Fibroblast of peridontal ligament (primary cell): ENCODE measurements at regions not wholly inside any gene's neighbourhood (a gene's known extent, or its start where the extent isn't known, plus 50 kb on each side); places are given as distances from the start of the nearest gene placed in this dataset.
"Not testable (repeated sequence)": the region's sequence is repeated elsewhere in the genome, so short reads cannot be mapped to it uniquely, and the experiment has no call there.

Source experiments
- DNase-seq: peaks from one replicate; pipeline ENCODE4 v3.0.0-alpha.2; 2010; ENCODE audit errors: extremely low read depth

GRCh38 chr16:26982422-26982821 is 84.3 kb upstream of the C16orf82 start:
- no peak for DNase-seq

DNA sequence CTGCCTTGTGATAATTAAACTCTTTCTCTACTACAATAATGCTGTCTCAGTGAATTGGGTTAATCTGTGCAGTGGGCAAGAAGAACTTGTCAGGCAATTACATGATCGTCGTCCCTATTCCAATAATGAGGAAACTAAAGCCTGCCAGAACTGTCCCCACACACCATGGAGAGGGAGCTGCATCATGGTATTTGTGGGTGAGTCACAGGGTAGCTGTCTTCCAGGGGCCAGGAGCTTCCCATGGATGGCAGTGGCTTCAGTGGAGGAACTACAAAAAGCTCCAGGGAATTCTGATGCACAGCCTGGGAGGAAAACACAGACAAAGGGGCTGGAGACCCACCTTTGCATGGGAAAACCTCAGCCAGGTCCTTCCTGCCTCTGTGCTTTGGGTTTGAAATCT is 83.3 kb upstream of the C16orf82 start:
- peak; percentile 30 for DNase-seq

DNA sequence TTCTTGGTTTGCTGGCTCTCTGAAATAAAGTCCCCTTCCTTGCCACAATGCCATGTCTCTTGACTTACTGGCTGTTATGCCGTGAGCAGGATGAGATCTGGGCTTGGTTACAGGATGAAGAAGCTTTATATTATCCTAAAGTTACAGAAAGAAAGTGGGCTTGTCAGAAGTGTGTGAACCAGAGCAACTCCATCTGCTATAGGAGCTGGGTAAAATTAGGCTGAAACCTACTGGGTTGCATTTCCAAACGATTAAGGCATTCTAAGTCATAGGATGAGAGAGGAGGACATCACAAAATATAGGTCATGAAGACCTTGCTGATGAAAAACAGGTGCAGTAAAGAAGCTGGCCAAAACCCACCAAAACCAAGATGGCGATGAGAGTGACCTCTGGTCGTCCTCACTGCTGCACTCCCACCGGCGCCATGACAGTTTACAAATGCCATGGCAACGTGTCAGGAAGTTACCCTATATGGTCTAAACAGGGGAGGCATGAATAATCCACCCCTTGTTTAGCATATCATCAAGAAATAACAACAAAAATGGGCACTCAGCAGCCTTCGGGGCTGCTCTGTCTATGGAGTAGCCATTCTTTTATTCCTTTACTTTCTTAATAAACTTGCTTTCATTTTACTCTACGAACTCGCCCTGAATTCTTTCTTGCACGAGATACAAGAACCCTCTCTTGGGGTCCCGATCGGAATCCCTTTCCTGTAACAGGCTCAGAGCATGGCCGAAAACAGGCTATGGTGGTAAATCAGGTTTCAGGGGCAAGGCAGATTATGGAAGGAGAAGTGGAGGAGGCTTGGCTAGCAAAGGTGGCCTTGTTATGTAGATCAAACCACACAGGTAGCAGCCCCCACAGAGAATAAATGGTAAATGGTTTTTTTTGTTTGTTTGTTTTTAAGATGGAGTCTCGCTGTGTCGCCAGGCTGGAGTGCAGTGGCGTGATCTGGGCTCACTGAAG is 81.3 kb upstream of the C16orf82 start:
- DNase-seq, result no peak

GRCh38 chr16:26987597-26988010 is 79.1 kb upstream of the C16orf82 start:
- peak; percentile 67 for DNase-seq

DNA sequence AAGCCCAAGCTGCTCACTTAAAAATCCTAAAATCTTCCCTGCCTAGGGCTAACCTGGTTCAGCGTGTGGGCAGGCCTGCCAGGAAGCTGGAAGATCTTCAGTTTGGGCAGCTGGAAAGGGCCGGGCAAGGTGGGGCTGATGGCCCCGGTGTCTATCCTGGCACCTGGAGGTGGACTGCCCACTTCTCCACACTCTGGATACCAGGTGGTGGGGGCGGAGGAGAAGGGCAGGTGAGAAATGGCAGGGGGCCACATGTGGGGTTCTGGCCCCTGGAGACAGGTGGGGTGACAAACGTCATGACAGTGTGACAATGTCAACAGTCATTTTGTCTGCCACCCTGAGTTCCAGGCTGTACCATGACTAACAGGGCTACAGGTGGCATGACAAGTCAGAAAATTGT is 78.5 kb upstream of the C16orf82 start:
- DNase-seq, result no peak

- not testable (repeated sequence) for DNase-seq
Measured at GRCh38 chr16:26990384-26991120, 76.2 kb upstream of the C16orf82 start.

GRCh38 chr16:26992666-26993349 is 73.9 kb upstream of the C16orf82 start:
- no peak for DNase-seq

- DNase-seq, result no peak
Measured at GRCh38 chr16:26993511-26993910, 73.2 kb upstream of the C16orf82 start.

- DNase-seq, result peak; percentile 48
Measured at GRCh38 chr16:26993963-26994362, 72.8 kb upstream of the C16orf82 start.

DNA sequence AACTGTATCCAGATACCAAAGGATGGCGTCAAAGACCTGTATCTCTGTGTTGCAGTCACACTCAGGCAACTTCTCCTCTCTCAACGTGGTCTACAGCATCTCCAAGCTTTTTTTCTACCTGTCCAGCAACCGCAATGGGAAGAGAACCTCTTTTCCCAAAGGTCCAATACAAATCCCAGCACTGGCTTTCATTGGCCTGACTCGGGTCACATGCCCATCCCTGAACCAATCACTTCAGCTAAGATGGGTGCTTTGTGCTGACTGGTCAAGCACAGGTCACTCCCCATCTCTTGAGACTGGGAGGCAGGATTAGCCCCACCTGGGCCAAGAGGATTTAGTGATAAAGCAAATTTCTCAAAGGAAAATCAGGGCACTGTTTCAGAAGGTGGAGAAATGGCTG is 71.2 kb upstream of the C16orf82 start:
- DNase-seq, result no peak

- DNase-seq, result no peak
Measured at GRCh38 chr16:27005386-27005785, 61.3 kb upstream of the C16orf82 start.
